GM12878 (cell line): ENCODE measurements at regions not wholly inside any gene's neighbourhood (a gene's known extent, or its start where the extent isn't known, plus 50 kb on each side); places are given as distances from the start of the nearest gene placed in this dataset.

Experiments
- CEBPB ChIP-seq, 2 experiments: fragments of 150-350 bp in 1 of 2; IDR thresholded peaks; 2 replicates each; pipeline ENCODE4 v1.6.1; 2012 to 2014; ENCODE audit warnings: low read depth in 2 of 2, low read length in 2 of 2, borderline replicate concordance in 1 of 2, inconsistent platforms in 1 of 2
- TAF1 ChIP-seq: IDR thresholded peaks from 2 replicates; pipeline ENCODE4 v1.6.1; 2011; ENCODE audit warnings: mild to moderate bottlenecking, low read depth, low read length, borderline replicate concordance

- no peak for TF ChIP-seq TAF1
- TF ChIP-seq CEBPB (IDR thresholded peaks at IDR 0.05; ENCODE audit: borderline replicate concordance in 1 of 2, low read depth in 2 of 2, low read length in 2 of 2), result no peak
Measured at GRCh38 chr9:108022246-108022935, 532.8 kb upstream of the KLF4 start.
